GM18498 (cell line): ENCODE measurements at regions not wholly inside any gene's neighbourhood (a gene's known extent, or its start where the extent isn't known, plus 50 kb on each side); places are given as distances from the start of the nearest gene placed in this dataset.
A peak's percentile ranks its signal among the peaks of the same experiment; 100 is the strongest.

Experiments used
- ATAC-seq: cut with Tn5 transposase; IDR thresholded peaks from one replicate; pipeline ENCODE4 v1.9.1; 2021; ENCODE audit warnings: mild to moderate bottlenecking, moderate library complexity; ENCODE audit not compliant: unreplicated experiment

GRCh38 chr10:4663162-4663992 is 162.6 kb upstream of the AKR1E2 start:
- ATAC-seq = peak; percentile 89

- ATAC-seq = no peak
Observed at GRCh38 chr10:4662576-4663161, 163.3 kb upstream of the AKR1E2 start.

GRCh38 chr10:4661511-4662255 is 164.3 kb upstream of the AKR1E2 start:
- ATAC-seq = no peak

GRCh38 chr10:4658777-4659176 is 167.2 kb upstream of the AKR1E2 start:
- no peak for ATAC-seq

GRCh38 chr10:4656576-4657194 is 169.3 kb upstream of the AKR1E2 start:
- no peak for ATAC-seq

GRCh38 chr10:4655879-4656278 is 170.1 kb upstream of the AKR1E2 start:
- ATAC-seq = no peak

- no peak for ATAC-seq
Observed at GRCh38 chr10:4655406-4655805, 170.6 kb upstream of the AKR1E2 start.

- no peak for ATAC-seq
Observed at GRCh38 chr10:4654496-4654895, 171.5 kb upstream of the AKR1E2 start.

GRCh38 chr10:4653160-4653559 is 172.8 kb upstream of the AKR1E2 start:
- ATAC-seq = no peak

GRCh38 chr10:4652111-4653010 is 173.6 kb upstream of the AKR1E2 start:
- ATAC-seq = peak; percentile 77

- ATAC-seq = peak; percentile 41
Observed at GRCh38 chr10:4651404-4652037, 174.5 kb upstream of the AKR1E2 start.

- no peak for ATAC-seq
Observed at GRCh38 chr10:4650582-4650981, 175.4 kb upstream of the AKR1E2 start.

- no peak for ATAC-seq
Observed at GRCh38 chr10:4649886-4650508, 176.0 kb upstream of the AKR1E2 start.

GRCh38 chr10:4649471-4649870 is 176.5 kb upstream of the AKR1E2 start:
- ATAC-seq = no peak

- ATAC-seq = no peak
Observed at GRCh38 chr10:4648999-4649398, 177.0 kb upstream of the AKR1E2 start.

GRCh38 chr10:4647109-4647785 is 178.8 kb upstream of the AKR1E2 start:
- ATAC-seq = no peak

- ATAC-seq = no peak
Observed at GRCh38 chr10:4646547-4646946, 179.5 kb upstream of the AKR1E2 start.

- ATAC-seq = no peak
Observed at GRCh38 chr10:4645836-4646235, 180.2 kb upstream of the AKR1E2 start.

- ATAC-seq = no peak
Observed at GRCh38 chr10:4643471-4643870, 182.5 kb upstream of the AKR1E2 start.
